NB4 (cell line): ENCODE measurements at regions not wholly inside any gene's neighbourhood (a gene's known extent, or its start where the extent isn't known, plus 50 kb on each side); places are given as distances from the start of the nearest gene placed in this dataset.

Experiments
- DNase-seq: peaks from one replicate; pipeline ENCODE4 v3.0.0; 2010; ENCODE audit warnings: low read depth
- H3K4me3 ChIP-seq: one replicate; pipeline ENCODE4 v1.5.1; 2011; ENCODE audit warnings: mild to moderate bottlenecking, low read depth, low read length, moderate library complexity
- CTCF ChIP-seq: IDR thresholded peaks from one replicate; pipeline ENCODE4 v1.5.1; 2012; ENCODE audit warnings: low read depth, low read length
- MAX ChIP-seq: IDR thresholded peaks from 2 replicates; pipeline ENCODE4 v1.6.1; 2011; ENCODE audit warnings: low read depth, low read length
- MYC ChIP-seq: IDR thresholded peaks from 2 replicates; pipeline ENCODE4 v1.6.1; 2011; ENCODE audit warnings: low read depth, low read length
- POLR2A ChIP-seq: IDR thresholded peaks from 2 replicates; pipeline ENCODE4 v1.6.1; 2011; ENCODE audit warnings: mild to moderate bottlenecking; ENCODE audit not compliant: insufficient read length; ENCODE audit errors: extremely low read depth

GRCh38 chr5:126189231-126189630 lies 234.0 kb upstream of the GRAMD2B start:
- no peak for DNase-seq
- TF ChIP-seq POLR2A (no peak), MAX (no peak), CTCF (no peak), MYC (no peak)
- no peak overlapping the region for H3K4me3 ChIP-seq

GRCh38 chr5:126189862-126190261 lies 233.3 kb upstream of the GRAMD2B start:
- no peak overlapping the region for H3K4me3 ChIP-seq
- TF ChIP-seq MYC = no peak
- no peak for TF ChIP-seq POLR2A
- no peak for TF ChIP-seq CTCF
- no peak for TF ChIP-seq MAX
- DNase-seq = no peak

- DNase-seq = no peak
- no peak for TF ChIP-seq POLR2A
- TF ChIP-seq CTCF = no peak
- TF ChIP-seq MYC = no peak
- TF ChIP-seq MAX = no peak
- H3K4me3 ChIP-seq = no peak overlapping the region
Observed at GRCh38 chr5:126192226-126192625, 231.0 kb upstream of the GRAMD2B start.

GRCh38 chr5:126195410-126196100 lies 227.7 kb upstream of the GRAMD2B start:
- TF ChIP-seq MYC (no peak), MAX (no peak), POLR2A (no peak), CTCF (no peak)
- no peak for DNase-seq
- no peak overlapping the region for H3K4me3 ChIP-seq

- TF ChIP-seq MAX (no peak), CTCF (no peak), MYC (no peak), POLR2A (no peak)
- no peak for DNase-seq
- H3K4me3 ChIP-seq = no peak overlapping the region
Observed at GRCh38 chr5:126198531-126198930, 224.7 kb upstream of the GRAMD2B start.
